Keratinocyte (primary cell): ENCODE measurements at regions not wholly inside any gene's neighbourhood (a gene's known extent, or its start where the extent isn't known, plus 50 kb on each side); places are given as distances from the start of the nearest gene placed in this dataset.

Experiments
- DNase-seq: peaks from one replicate; pipeline ENCODE4 v3.0.0-alpha.2; 2011; ENCODE audit warnings: low read depth, missing footprints, low spot score
- FAIRE-seq: peaks from 2 replicates; lab custom pipeline; 2011; peaks lifted over from hg19 to GRCh38; lab: Jason Lieb, UNC
- H2AFZ ChIP-seq: 2 replicates; pipeline ENCODE4 v1.6.0; 2012; ENCODE audit warnings: low read length, control low read depth, inconsistent platforms; ENCODE audit not compliant: control insufficient read depth
- H3K27ac ChIP-seq: 2 replicates; pipeline ENCODE4 v1.5.1; 2011; ENCODE audit warnings: low read length; ENCODE audit not compliant: control insufficient read depth, insufficient read depth
- H3K27me3 ChIP-seq: 3 replicates; pipeline ENCODE4 v1.6.0; 2011; ENCODE audit warnings: low read length; ENCODE audit not compliant: control insufficient read depth, insufficient read depth; ENCODE audit errors: extremely low read depth
- H3K36me3 ChIP-seq, 2 experiments: 2 replicates in 1 of 2; 3 replicates in 1 of 2; pipeline ENCODE4 v1.5.1; 2011; ENCODE audit warnings: low read length in 2 of 2, mild to moderate bottlenecking in 1 of 2; ENCODE audit not compliant: control insufficient read depth in 2 of 2, insufficient read depth in 2 of 2; ENCODE audit errors: extremely low read depth in 1 of 2
- H3K4me1 ChIP-seq: 3 replicates; pipeline ENCODE4 v1.5.1; 2011; ENCODE audit warnings: low read length; ENCODE audit not compliant: control insufficient read depth, insufficient read depth; ENCODE audit errors: extremely low read depth
- H3K4me2 ChIP-seq: 3 replicates; pipeline ENCODE4 v1.6.0; 2011; ENCODE audit warnings: low read depth, low read length; ENCODE audit not compliant: control insufficient read depth, insufficient read depth; ENCODE audit errors: extremely low read depth
- H3K4me3 ChIP-seq, 3 experiments: fragments of 200-600 bp in 1 of 3; sonication (generic) in 1 of 3; 2 replicates in 2 of 3; 3 replicates in 1 of 3; pipeline ENCODE4 v1.5.1; 2011 to 2016; ENCODE audit warnings: low read length in 3 of 3, mild to moderate bottlenecking in 3 of 3, control low read depth in 2 of 3, inconsistent platforms in 1 of 3, low read depth in 1 of 3, mixed read lengths in 1 of 3, mixed run types in 1 of 3, moderate library complexity in 1 of 3; ENCODE audit not compliant: control insufficient read depth in 2 of 3, insufficient read depth in 2 of 3; ENCODE audit errors: extremely low read depth in 1 of 3
- H3K79me2 ChIP-seq: 2 replicates; pipeline ENCODE4 v1.6.0; 2012; ENCODE audit warnings: low read length; ENCODE audit not compliant: control insufficient read depth, insufficient read depth
- H3K9ac ChIP-seq: 3 replicates; pipeline ENCODE4 v1.6.0; 2011; ENCODE audit warnings: low read length; ENCODE audit not compliant: control insufficient read depth, insufficient read depth; ENCODE audit errors: extremely low read depth
- H3K9me1 ChIP-seq: 3 replicates; pipeline ENCODE4 v1.6.0; 2011; ENCODE audit warnings: low read length; ENCODE audit not compliant: control insufficient read depth, insufficient read depth; ENCODE audit errors: extremely low read depth
- H3K9me3 ChIP-seq: 2 replicates; pipeline ENCODE4 v1.5.1; 2012; ENCODE audit warnings: low read depth, low read length; ENCODE audit not compliant: control insufficient read depth
- H4K20me1 ChIP-seq: 3 replicates; pipeline ENCODE4 v1.6.0; 2011; ENCODE audit warnings: low read length; ENCODE audit not compliant: control insufficient read depth, insufficient read depth; ENCODE audit errors: extremely low read depth
- EZH2 ChIP-seq: IDR thresholded peaks from one replicate; pipeline ENCODE4 v1.6.1; 2012; ENCODE audit warnings: inconsistent platforms, mild to moderate bottlenecking, low read length, moderate library complexity
- dilution Hi-C: fragments of 300-500 bp; cut with MboI; formaldehyde crosslinking; loops from one replicate; pipeline ENCODE4 v1.7.0; 2020; ENCODE audit warnings: low sequenced_read_pairs; ENCODE audit not compliant: extremely low pct_ligation_motif_present
- TF ChIP-seq, protein P1 (sequence below), 3 experiments: IDR thresholded peaks in 1 of 3; conservative IDR thresholded peaks in 1 of 3; optimal IDR thresholded peaks in 1 of 3; 2 replicates in 2 of 3; 3 replicates in 1 of 3; pipeline versions ENCODE3 to v1.5.1; 2011; ENCODE audit warnings: low read length in 3 of 3, mild to moderate bottlenecking in 3 of 3, moderate library complexity in 2 of 3, control low read depth in 1 of 3, inconsistent platforms in 1 of 3; ENCODE audit not compliant: insufficient read depth in 2 of 3; ENCODE audit errors: extremely low read depth in 1 of 3

DNA sequence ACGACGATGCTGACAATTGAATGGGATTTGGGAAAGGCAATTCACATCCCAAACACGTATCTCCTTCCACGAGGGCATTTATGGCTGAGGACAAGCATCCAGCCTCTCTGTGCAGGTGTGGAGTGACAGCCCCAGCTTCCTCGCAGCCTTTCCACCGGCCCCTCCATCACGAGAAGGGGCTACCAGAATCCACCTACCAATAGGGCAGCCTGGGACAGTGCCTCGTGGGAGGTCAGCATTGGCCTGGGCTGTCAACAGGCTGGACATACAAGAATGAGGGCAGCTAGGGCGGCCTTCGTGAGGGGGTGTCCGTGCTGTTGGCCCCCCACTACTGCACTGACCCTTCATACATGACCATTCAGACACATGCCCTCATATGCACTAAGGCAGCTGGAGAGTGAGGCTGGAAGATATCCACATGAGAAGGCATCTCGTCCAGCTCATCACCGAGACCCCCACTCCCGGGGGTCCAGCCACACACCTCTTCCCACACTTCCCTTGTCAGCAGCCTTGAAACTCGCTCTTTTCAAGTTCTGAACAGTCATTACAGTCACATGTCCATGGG lies 81.0 kb upstream of the ADRA2C start:
- no peak overlapping the region for H3K4me2 ChIP-seq
- no peaks in the 10 kb centered on the region for H3K36me3 ChIP-seq
- H3K4me1 ChIP-seq, result no peaks in the 10 kb centered on the region
- no peak overlapping the region for H2AFZ ChIP-seq
- dilution Hi-C loops, result no loop called here
- no peak overlapping the region for H3K27ac ChIP-seq
- H3K4me3 ChIP-seq, result no peak overlapping the region
- DNase-seq, result no peak
- H3K27me3 ChIP-seq, result no peaks in the 10 kb centered on the region
- FAIRE-seq, result no peak
- no peaks in the 10 kb centered on the region for H4K20me1 ChIP-seq
- no peaks in the 10 kb centered on the region for H3K9me3 ChIP-seq
- H3K79me2 ChIP-seq, result no peaks in the 10 kb centered on the region
- TF ChIP-seq, protein P1, sequence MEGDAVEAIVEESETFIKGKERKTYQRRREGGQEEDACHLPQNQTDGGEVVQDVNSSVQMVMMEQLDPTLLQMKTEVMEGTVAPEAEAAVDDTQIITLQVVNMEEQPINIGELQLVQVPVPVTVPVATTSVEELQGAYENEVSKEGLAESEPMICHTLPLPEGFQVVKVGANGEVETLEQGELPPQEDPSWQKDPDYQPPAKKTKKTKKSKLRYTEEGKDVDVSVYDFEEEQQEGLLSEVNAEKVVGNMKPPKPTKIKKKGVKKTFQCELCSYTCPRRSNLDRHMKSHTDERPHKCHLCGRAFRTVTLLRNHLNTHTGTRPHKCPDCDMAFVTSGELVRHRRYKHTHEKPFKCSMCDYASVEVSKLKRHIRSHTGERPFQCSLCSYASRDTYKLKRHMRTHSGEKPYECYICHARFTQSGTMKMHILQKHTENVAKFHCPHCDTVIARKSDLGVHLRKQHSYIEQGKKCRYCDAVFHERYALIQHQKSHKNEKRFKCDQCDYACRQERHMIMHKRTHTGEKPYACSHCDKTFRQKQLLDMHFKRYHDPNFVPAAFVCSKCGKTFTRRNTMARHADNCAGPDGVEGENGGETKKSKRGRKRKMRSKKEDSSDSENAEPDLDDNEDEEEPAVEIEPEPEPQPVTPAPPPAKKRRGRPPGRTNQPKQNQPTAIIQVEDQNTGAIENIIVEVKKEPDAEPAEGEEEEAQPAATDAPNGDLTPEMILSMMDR (optimal IDR thresholded peaks at IDR 0.05 in 1 of 3, IDR thresholded peaks at IDR 0.05 in 1 of 3, conservative IDR thresholded peaks at IDR 0.05 in 1 of 3; ENCODE audit: extremely low read depth in 1 of 3, insufficient read depth in 2 of 3, low read length in 3 of 3), result no peak
- TF ChIP-seq EZH2, result no peak
- H3K9ac ChIP-seq, result no peak overlapping the region
- H3K9me1 ChIP-seq, result no peaks in the 10 kb centered on the region

DNA sequence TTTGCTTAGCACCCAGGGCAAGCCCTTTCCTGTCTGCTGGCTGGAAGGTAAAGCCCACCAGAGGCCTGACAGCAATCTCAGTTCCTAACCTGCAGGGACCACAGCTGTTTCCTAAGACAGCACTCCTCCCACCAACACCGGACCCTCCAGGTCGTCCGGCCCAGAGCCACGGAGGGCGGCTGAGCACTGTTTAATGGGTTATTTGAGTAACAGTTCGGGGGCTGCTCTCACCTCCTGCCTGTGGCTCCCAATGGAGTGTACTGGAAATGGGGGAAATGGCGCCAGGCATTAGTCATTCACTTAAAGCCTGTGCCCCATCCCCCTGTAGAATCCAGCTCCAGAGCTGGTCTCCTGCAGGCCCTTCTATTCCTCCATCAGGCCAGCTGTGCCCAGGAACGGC lies 81.6 kb upstream of the ADRA2C start:
- no peak for TF ChIP-seq EZH2
- TF ChIP-seq, protein P1 (optimal IDR thresholded peaks at IDR 0.05 in 1 of 3, IDR thresholded peaks at IDR 0.05 in 1 of 3, conservative IDR thresholded peaks at IDR 0.05 in 1 of 3; ENCODE audit: extremely low read depth in 1 of 3, insufficient read depth in 2 of 3, low read length in 3 of 3), result no peak
- no peak overlapping the region for H3K9ac ChIP-seq
- H3K36me3 ChIP-seq, result no peaks in the 10 kb centered on the region
- dilution Hi-C loops, result no loop called here
- H3K79me2 ChIP-seq, result no peaks in the 10 kb centered on the region
- H3K4me3 ChIP-seq, result no peak overlapping the region
- H3K9me3 ChIP-seq, result no peaks in the 10 kb centered on the region
- DNase-seq (no peak), FAIRE-seq (no peak)
- no peak overlapping the region for H2AFZ ChIP-seq
- H4K20me1 ChIP-seq, result no peaks in the 10 kb centered on the region
- no peak overlapping the region for H3K4me2 ChIP-seq
- no peaks in the 10 kb centered on the region for H3K4me1 ChIP-seq
- H3K27ac ChIP-seq, result no peak overlapping the region
- H3K9me1 ChIP-seq, result no peaks in the 10 kb centered on the region
- H3K27me3 ChIP-seq, result no peaks in the 10 kb centered on the region
